Colon (tissue), 2 donors: ENCODE measurements at regions not wholly inside any gene's neighbourhood (a gene's known extent, or its start where the extent isn't known, plus 50 kb on each side); places are given as distances from the start of the nearest gene placed in this dataset.
A peak's percentile ranks its signal among the peaks of the same experiment; 100 is the strongest.
"Not testable (repeated sequence)": the region's sequence is repeated elsewhere in the genome, so short reads cannot be mapped to it uniquely, and the experiment has no call there.

Source experiments
- FAIRE-seq: peaks from 2 replicates; lab custom pipeline; 2012; peaks lifted over from hg19 to GRCh38; lab: Jason Lieb, UNC
- donor health status: control.
- donor health status: control.

GRCh38 chr5:87113861-87114260 is 153.8 kb upstream of the RASA1 start:
- FAIRE-seq, result no peak

DNA sequence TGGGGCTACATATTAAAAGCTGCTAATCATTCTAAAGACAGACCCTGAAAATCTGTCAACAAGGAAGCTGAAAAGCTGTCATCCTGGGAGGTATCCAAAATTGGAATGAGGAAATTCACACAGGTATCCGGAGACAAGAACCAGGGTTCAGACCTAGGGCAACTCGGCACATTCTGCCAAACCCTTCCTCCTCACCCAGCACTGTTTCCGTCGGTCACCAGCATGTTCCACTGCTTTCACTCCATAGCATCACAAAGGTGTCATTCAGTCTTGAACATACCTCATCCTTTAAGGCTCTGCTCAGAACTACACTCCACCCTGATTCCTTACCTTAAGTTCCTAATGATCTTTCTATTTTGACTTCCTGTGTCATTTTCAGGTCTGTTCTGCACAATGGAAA is 153.1 kb upstream of the RASA1 start:
- FAIRE-seq, result no peak

DNA sequence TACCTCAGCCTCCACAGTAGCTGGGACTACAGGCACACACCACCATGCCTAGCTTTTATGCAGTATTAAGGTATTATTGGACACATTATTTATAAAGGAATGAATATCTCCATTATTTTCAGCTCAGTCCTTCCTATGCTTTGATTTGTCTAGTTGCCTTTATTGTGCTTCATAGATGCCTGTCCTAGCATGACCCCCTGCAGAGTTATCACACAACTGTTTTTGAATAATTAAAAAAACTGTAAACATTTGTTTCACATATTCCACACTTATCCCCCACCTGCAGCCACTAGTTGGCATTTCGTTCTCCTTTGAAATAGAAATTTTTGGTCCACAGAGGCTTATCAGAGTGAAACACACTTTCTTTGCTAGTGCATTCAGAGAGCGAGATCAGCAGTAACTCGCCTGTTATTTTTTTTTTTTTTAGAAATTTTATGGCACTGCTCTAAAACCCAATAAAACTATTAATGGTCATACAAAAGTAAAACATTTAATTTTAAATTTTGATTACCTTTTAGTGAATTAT is 151.8 kb upstream of the RASA1 start:
- no peak for FAIRE-seq

DNA sequence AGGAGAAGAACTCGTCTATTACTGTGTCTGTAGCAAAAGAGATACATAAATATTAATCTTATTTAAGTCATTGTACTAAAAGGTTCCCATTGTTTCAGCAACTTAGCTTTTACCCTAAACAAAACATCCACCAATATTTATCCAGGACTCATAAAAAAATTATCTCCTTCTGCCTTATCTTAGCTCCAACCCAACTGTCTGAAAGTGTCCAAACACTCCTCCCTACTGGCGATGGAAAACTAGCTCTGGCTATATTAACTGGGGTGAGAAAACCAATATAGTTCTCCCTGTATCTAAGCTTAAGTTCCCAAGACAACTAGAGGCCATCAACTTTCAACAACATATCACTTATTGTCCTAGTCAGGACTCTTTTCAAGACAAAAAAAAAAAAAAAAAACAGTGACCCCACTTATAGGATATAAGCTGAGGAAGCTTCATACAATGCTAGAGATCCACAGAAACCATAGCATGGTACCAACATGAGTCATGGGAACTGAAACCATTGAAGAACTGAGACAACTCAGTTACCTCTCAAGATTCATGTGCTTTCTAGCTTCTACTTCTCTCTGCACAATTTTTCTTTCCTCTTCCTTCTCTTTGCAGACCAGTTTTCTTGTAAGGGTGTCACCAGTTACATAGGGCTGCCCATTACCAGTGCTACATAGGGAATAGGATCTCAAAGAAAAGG is 150.7 kb upstream of the RASA1 start:
- no peak for FAIRE-seq

GRCh38 chr5:87119588-87119987 is 148.1 kb upstream of the RASA1 start:
- no peak for FAIRE-seq

DNA sequence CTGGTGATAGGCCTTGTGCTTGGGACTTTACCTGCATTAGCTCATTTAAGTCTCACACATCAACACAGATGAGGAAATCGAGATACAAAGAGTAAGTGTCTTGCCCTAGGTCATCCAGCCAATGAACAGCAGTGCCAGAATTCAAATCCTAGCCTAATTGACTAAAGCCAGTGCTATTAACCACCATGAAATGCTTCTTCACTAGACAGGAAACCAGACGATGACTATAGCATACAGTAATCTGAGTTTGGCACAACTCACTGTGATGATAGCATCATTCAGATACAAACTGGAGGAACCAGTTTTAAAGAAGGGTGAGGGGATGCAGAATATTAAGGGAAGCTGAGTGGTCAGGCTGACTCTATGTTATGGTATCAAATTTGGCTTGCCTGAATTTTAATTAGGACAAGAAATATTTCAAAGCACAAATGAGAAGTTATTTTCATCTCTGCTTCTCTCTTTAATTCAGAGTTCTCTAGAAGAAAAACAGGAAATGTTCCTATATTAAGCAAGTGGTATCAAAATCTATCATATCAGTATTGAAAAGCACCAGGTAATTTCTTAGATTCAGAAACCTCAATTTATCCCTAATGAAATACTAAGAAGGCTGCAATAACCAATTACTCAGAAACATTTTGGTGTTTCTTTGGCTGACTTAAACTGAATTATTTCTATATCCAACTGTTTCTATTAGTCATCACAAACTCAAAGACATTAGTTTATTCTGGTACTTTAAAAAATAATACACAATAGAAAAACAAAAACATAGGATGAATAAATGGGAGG is 147.0 kb upstream of the RASA1 start:
- FAIRE-seq, result peak; percentile 14

- peak; percentile 33 for FAIRE-seq
Observed at GRCh38 chr5:87121304-87122150, 146.2 kb upstream of the RASA1 start.

DNA sequence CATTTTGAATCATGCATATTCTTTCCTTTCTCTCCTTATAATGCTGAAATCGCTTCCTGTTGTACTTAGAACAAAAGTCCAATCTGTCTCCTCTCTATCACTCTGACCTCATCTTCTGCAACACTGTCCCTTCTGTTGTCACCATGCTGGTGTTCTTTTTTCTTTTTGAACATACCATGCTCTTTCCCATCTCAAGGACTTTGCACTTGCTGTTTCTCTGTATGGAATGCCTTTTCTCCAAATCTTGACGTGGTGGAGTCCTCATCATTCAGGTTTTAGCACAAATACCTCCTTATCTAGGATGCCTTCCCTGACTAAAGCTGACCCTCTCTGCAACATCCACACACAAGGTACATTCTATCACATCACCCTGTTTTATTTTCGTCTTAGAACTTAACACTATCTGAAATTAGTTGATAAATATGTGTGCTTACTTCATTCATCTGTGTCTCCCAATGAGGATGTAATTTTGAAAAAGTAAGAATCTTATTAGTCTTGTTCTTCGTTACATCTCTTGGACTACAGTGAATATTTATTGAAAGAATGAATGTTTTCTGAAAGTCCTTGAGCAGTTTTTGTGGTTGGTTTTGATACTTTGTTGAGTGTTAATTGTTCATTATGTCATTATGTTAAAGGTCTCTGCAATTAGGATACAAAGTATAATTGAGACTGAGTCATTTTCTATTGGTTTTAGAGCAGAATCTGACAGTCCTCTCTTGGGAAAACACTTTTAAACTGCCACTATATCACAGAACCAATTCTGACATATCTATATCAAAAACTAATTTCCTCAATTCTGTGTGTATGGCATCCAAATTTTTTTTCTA is 145.3 kb upstream of the RASA1 start:
- no peak for FAIRE-seq

DNA sequence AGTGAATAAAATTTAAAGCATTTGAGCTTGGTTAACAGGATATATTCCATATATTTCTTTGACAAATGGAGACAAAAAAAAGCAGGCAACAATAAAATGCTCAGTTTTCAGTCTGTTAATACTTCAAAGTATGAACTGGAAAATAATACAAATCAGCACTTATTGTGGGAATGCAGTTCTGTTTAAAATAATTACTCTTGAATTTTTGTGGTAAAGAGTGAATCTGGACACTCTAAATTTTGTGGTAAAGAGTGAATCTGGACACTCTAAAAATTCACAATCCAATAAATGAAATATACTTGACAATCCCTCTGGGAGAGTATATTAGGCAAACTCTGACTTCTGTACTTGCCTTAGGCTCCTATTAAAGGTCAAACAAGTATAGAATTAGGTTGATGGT is 141.9 kb upstream of the RASA1 start:
- FAIRE-seq, result no peak

- no peak for FAIRE-seq
Observed at GRCh38 chr5:87126869-87127268, 140.8 kb upstream of the RASA1 start.

- FAIRE-seq, result no peak
Observed at GRCh38 chr5:87127426-87127825, 140.3 kb upstream of the RASA1 start.

DNA sequence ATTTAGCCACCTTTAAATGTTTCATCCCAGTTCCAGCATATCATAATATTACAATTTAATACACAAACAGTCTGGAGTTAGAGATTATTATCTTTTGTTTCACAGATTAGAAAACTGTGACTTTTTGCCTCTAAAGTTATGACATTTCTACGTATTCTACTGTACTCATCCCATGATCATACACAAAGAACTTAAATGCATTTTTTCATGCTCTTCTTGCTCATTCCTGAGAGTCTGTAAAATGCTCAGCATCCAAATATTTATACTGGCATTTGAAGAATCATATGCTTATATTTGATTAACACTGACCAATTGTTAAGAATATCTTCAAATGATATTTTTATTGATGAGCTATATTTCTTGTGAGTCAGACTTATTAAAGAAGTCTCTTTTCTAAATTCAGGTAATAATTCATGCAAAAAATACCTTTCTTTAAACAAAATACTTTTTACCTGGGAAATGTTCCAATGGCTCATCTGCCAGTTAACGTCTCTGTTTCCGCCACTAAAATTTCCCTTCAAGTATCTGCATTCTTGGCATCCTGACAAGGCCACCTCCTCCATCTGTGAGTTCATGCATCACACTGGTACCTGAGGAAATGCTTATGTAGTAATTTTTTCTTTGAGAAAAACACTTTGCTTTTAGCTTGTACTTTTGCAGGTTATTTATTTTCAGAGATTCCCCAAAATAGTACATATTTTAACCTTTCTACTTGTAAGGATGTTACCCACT is 139.6 kb upstream of the RASA1 start:
- FAIRE-seq, result no peak

GRCh38 chr5:87129046-87129445 is 138.6 kb upstream of the RASA1 start:
- FAIRE-seq, result no peak

GRCh38 chr5:87132696-87133095 is 135.0 kb upstream of the RASA1 start:
- FAIRE-seq, result no peak

DNA sequence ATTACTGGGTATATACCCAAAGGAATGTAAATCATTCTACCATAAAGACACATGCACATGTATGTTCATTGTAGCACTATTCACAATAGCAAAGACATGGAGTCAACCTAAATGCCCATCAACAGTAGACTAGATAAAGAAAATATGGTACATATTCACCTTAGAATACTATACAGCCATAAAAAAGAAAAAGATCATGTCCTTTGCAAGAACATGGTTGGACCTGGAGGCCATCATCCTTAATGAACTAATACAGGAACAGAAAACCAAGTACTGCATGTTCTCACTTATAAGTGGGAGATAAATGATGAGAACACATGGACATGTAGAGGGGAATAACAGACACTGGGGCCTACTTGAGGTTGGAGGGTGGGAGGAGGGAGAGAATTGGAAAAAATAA is 133.2 kb upstream of the RASA1 start:
- not testable (repeated sequence) for FAIRE-seq

GRCh38 chr5:87136096-87136495 is 131.6 kb upstream of the RASA1 start:
- no peak for FAIRE-seq

- no peak for FAIRE-seq
Observed at GRCh38 chr5:87136733-87137132, 130.9 kb upstream of the RASA1 start.

- no peak for FAIRE-seq
Observed at GRCh38 chr5:87137283-87137682, 130.4 kb upstream of the RASA1 start.

DNA sequence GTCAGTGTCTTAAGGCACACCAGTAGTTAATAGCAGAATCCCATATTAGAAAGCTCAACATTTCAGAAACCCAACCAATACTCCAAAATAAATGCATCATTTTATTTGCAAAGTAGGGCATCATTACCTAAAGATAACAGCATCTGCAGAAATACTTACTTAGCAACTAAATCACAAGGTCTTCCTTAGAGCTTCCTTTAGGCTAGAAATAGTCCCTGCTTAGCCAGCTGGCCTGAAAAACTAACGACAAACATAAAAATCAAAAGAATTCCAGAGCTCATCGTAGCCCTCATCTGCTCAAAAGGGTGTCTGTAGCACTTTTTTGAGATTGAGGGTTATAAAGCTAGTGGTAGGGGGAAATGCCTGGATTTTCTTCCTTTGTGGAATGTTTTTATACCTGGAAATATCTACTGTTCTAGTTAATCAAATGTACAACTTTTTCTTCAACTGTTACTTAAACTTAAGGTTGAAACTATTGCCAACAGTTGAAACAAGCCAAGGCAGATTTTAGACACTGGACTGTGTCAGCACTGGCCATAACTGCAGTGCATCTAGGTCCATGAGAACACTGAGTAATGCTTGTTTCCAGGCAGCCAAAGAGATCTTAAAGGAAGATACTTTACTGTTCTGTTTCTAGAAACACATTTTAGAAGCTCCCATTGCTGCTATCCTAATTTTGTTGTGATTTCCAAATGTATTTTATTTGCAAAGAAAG is 129.4 kb upstream of the RASA1 start:
- no peak for FAIRE-seq

DNA sequence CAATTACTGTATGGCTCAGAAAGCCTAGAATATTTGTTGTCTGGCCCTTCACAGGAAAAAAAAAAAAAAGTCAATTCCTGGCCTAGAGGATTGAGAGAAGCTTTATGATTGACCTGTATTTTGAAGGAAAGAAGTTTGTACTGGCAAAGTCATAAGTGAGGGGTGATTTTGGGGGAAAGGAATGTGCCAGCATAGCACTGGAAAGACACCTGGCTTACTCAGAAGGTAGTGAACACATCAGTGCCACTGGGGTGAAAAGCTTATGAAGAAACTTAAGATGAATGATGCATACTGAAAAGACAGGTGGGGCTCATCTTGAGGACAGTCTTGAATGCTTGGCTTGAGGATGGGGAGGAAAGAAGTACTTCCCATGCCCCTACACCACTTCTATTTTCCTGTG is 127.9 kb upstream of the RASA1 start:
- no peak for FAIRE-seq
